ENCODE measurements at regions not wholly inside any gene's neighbourhood (a gene's known extent, or its start where the extent isn't known, plus 50 kb on each side); places are given as distances from the start of the nearest gene placed in this dataset.

GRCh38 chr7:157488281-157488680 is 151.5 kb downstream of the DNAJB6 start:
- Histone ChIP-seq H3K4me3 (ENCODE audit: low read depth in 2 of 2, low read length in 1 of 2) (no peak overlapping the region), H3K9me2 (no peaks in the 10 kb centered on the region), H2AFZ (ENCODE audit: low read depth) (no peak overlapping the region), H3K9ac (no peak overlapping the region), H3K79me2 (ENCODE audit: insufficient read depth) (no peaks in the 10 kb centered on the region), H3K36me3 (replicated peaks in 1 of 2; ENCODE audit: control insufficient read depth in 1 of 2, insufficient read depth in 2 of 2, low read length in 1 of 2) (no peaks in the 10 kb centered on the region), H4K20me1 (ENCODE audit: insufficient read depth) (no peaks in the 10 kb centered on the region), H3K27ac (ENCODE audit: low read depth in 2 of 2, low read length in 1 of 2) (no peak overlapping the region), H3F3A (replicated peaks; ENCODE audit: insufficient read depth) (no peaks in the 10 kb centered on the region), H3K4me1 (ENCODE audit: control insufficient read depth in 1 of 2, insufficient read depth in 2 of 2, low read depth in 1 of 2, low read length in 1 of 2) (no peaks in the 10 kb centered on the region), H3K9me3 (0 out of 2 replicates have a peak, but pooled peaks cover 6% of the 10 kb centered on the region), H3K27me3 (ENCODE audit: insufficient read depth) (no peaks in the 10 kb centered on the region), H3K4me2 (no peak overlapping the region)
- POLR2A ChIA-PET: no interaction called here
- CTCF ChIA-PET: no interaction called here
- WGBS (ENCODE audit: low lambda C conversion rate): 84% methylated on average over 24 of the region's 24 CpGs
- TF ChIP-seq FOXM1 (IDR thresholded peaks at IDR 0.05; ENCODE audit: low read depth): no peak
- no peak for TF ChIP-seq CTCF (IDR thresholded peaks at IDR 0.05)
- no peak for TF ChIP-seq SIN3A (IDR thresholded peaks at IDR 0.05; ENCODE audit: borderline replicate concordance, low read depth, low read length)
- no peak for TF ChIP-seq RXRA (IDR thresholded peaks at IDR 0.05; ENCODE audit: borderline replicate concordance, low read depth)
- TF ChIP-seq USF2 (IDR thresholded peaks at IDR 0.05; ENCODE audit: borderline replicate concordance, low read depth, low read length): no peak
- TF ChIP-seq MAX (IDR thresholded peaks at IDR 0.05; ENCODE audit: low read depth): no peak
- TF ChIP-seq TEAD4 (IDR thresholded peaks at IDR 0.05; ENCODE audit: borderline replicate concordance, insufficient read depth): no peak
- TF ChIP-seq ZBTB33 (IDR thresholded peaks at IDR 0.05; ENCODE audit: borderline replicate concordance, low read depth): no peak
- no peak for TF ChIP-seq USF1 (IDR thresholded peaks at IDR 0.05; ENCODE audit: borderline replicate concordance, low read depth)
- TF ChIP-seq MXI1 (IDR thresholded peaks at IDR 0.05; ENCODE audit: low read depth, low read length): no peak
- no peak for TF ChIP-seq MEF2A (IDR thresholded peaks at IDR 0.05; ENCODE audit: borderline replicate concordance, low read depth)
- TF ChIP-seq RCOR1 (IDR thresholded peaks at IDR 0.05; ENCODE audit: low read length): no peak
- no peak for TF ChIP-seq GABPA (IDR thresholded peaks at IDR 0.05; ENCODE audit: low read depth)
- TF ChIP-seq REST (IDR thresholded peaks at IDR 0.05; ENCODE audit: low read depth, low read length): no peak
- DNase-seq: no peak

Measured in SK-N-SH (cell line).